GM23248 (cell line): ENCODE measurements at regions not wholly inside any gene's neighbourhood (a gene's known extent, or its start where the extent isn't known, plus 50 kb on each side); places are given as distances from the start of the nearest gene placed in this dataset.

Source experiments
- DNase-seq: peaks from one replicate; pipeline ENCODE4 v3.0.0-alpha.2; 2015
- H2AFZ ChIP-seq: fragments of 200-600 bp; sonication (generic); 2 replicates; pipeline ENCODE4 v1.6.1; 2016; ENCODE audit warnings: antibody characterized with exemption
- H3F3A ChIP-seq: fragments of 200-600 bp; sonication (generic); 2 replicates; pipeline ENCODE4 v1.6.1; 2016; ENCODE audit warnings: mild to moderate bottlenecking, antibody characterized with exemption, mixed run types; ENCODE audit not compliant: insufficient read depth
- H3K27ac ChIP-seq: fragments of 200-600 bp; sonication (generic); 2 replicates; pipeline ENCODE4 v1.5.1; 2016; ENCODE audit warnings: mild to moderate bottlenecking
- H3K27me3 ChIP-seq: fragments of 200-600 bp; sonication (generic); replicated peaks from 2 replicates; pipeline ENCODE4 v1.6.1; 2016; ENCODE audit warnings: mild to moderate bottlenecking; ENCODE audit not compliant: insufficient read depth
- H3K36me3 ChIP-seq: fragments of 200-600 bp; sonication (generic); 2 replicates; pipeline ENCODE4 v1.6.1; 2016; ENCODE audit warnings: low read depth, mild to moderate bottlenecking
- H3K4me1 ChIP-seq: fragments of 200-600 bp; sonication (generic); 2 replicates; pipeline ENCODE4 v1.6.1; 2016; ENCODE audit warnings: mild to moderate bottlenecking; ENCODE audit not compliant: insufficient read depth
- H3K4me2 ChIP-seq: fragments of 200-600 bp; sonication (generic); one replicate; pipeline ENCODE4 v1.6.1; 2016; ENCODE audit warnings: mild to moderate bottlenecking; ENCODE audit not compliant: unreplicated experiment
- H3K4me3 ChIP-seq: fragments of 200-600 bp; sonication (generic); 2 replicates; pipeline ENCODE4 v1.5.1; 2016; ENCODE audit warnings: mild to moderate bottlenecking
- H3K79me2 ChIP-seq: fragments of 200-600 bp; sonication (generic); 2 replicates; pipeline ENCODE4 v1.6.1; 2016; ENCODE audit warnings: mild to moderate bottlenecking; ENCODE audit not compliant: insufficient read depth
- H3K9ac ChIP-seq: fragments of 200-600 bp; sonication (generic); 2 replicates; pipeline ENCODE4 v1.6.1; 2016; ENCODE audit warnings: mild to moderate bottlenecking
- H3K9me2 ChIP-seq: fragments of 200-600 bp; sonication (generic); 2 replicates; pipeline ENCODE4 v1.6.1; 2016; ENCODE audit warnings: mixed run types, mild to moderate bottlenecking, moderate library complexity; ENCODE audit not compliant: insufficient read depth
- H3K9me3 ChIP-seq: fragments of 200-600 bp; sonication (generic); one replicate; pipeline ENCODE4 v1.6.1; 2017; ENCODE audit warnings: low read depth
- H4K20me1 ChIP-seq: fragments of 200-600 bp; sonication (generic); 2 replicates; pipeline ENCODE4 v1.6.0; 2016; ENCODE audit not compliant: insufficient read depth
- EZH2 ChIP-seq: fragments of 200-600 bp; sonication (generic); IDR thresholded peaks from 2 replicates; pipeline ENCODE4 v1.6.1; 2018; ENCODE audit warnings: antibody characterized with exemption, mild to moderate bottlenecking; ENCODE audit not compliant: insufficient read depth, poor library complexity, severe bottlenecking
- EZH2phosphoT487 ChIP-seq: fragments of 200-600 bp; sonication (generic); IDR thresholded peaks from 2 replicates; pipeline ENCODE4 v1.6.1; 2018; ENCODE audit warnings: antibody characterized with exemption, moderate library complexity, mild to moderate bottlenecking, low read depth; ENCODE audit not compliant: insufficient read depth
- WGBS, 2 experiments: methylation state at CpG; one replicate each; pipeline ENCODE4 v1.1.6; 2015 to 2017; ENCODE audit warnings: low lambda C conversion rate in 2 of 2, low coverage in 1 of 2; ENCODE audit errors: missing lambda C conversion rate in 2 of 2; 5-methylcytosine and 5-hydroxymethylcytosine counted together
- in situ Hi-C: fragments of 300-500 bp; cut with MboI; formaldehyde crosslinking; loops from 2 replicates; pipeline ENCODE4 v1.15.0; 2020

GRCh38 chr9:84153885-84154284, 173.3 kb downstream of the RMI1 start:
- Histone ChIP-seq H3K27ac (peak overlapping the region; percentile 58), H3K9me2 (no peaks in the 10 kb centered on the region), H4K20me1 (no peaks in the 10 kb centered on the region), H3K4me2 (peak overlapping the region; percentile 66), H3K27me3 (no peaks in the 10 kb centered on the region), H3K36me3 (no peaks in the 10 kb centered on the region), H3K79me2 (no peaks in the 10 kb centered on the region), H3K4me3 (0 out of 2 replicates have a peak overlapping the region, but pooled peaks have one; percentile 9), H3F3A (peaks cover 19% of the 10 kb centered on the region), H3K9ac (no peak overlapping the region), H2AFZ (peak overlapping the region; percentile 31), H3K9me3 (no peaks in the 10 kb centered on the region), H3K4me1 (peaks cover 21% of the 10 kb centered on the region)
- WGBS, 2 experiments = 86 to 100% methylated on average over 1 of the region's 1 CpG
- TF ChIP-seq EZH2phosphoT487 = no peak
- no peak for TF ChIP-seq EZH2
- in situ Hi-C loops = no loop called here
- DNase-seq = peak; percentile 28

DNA sequence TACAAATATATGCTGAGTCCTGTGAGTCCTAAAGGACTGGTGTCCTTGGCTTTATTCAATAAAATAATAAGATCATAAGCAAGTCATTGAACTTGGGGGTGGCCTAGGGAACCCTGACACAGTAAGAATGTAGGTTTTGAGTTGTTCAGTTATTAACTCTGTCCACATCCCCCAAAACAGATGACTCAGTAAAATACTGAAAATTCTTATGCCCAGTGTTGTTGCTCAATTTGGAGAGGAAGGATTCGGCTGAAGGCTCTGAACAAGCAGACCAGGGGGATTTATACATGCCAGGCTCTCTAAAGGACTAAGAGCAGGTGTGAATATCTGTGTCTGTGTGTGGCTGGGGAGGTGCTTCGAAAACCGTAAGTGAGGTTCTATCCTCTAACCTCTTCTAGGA, 173.7 kb downstream of the RMI1 start:
- Histone ChIP-seq H3K27me3 (no peaks in the 10 kb centered on the region), H3K4me1 (peaks cover 21% of the 10 kb centered on the region), H3K36me3 (no peaks in the 10 kb centered on the region), H2AFZ (peak overlapping the region; percentile 31), H3K4me3 (0 out of 2 replicates have a peak overlapping the region, but pooled peaks have one; percentile 9), H3K9me3 (no peaks in the 10 kb centered on the region), H3K27ac (peak overlapping the region; percentile 58), H4K20me1 (no peaks in the 10 kb centered on the region), H3K9ac (no peak overlapping the region), H3K9me2 (no peaks in the 10 kb centered on the region), H3F3A (peaks cover 19% of the 10 kb centered on the region), H3K79me2 (no peaks in the 10 kb centered on the region), H3K4me2 (peak overlapping the region; percentile 66)
- DNase-seq = peak; percentile 78
- 67% methylated on average over 3 of the region's 3 CpGs for WGBS, 2 experiments
- in situ Hi-C loops = no loop called here
- TF ChIP-seq EZH2 = no peak
- no peak for TF ChIP-seq EZH2phosphoT487

DNA sequence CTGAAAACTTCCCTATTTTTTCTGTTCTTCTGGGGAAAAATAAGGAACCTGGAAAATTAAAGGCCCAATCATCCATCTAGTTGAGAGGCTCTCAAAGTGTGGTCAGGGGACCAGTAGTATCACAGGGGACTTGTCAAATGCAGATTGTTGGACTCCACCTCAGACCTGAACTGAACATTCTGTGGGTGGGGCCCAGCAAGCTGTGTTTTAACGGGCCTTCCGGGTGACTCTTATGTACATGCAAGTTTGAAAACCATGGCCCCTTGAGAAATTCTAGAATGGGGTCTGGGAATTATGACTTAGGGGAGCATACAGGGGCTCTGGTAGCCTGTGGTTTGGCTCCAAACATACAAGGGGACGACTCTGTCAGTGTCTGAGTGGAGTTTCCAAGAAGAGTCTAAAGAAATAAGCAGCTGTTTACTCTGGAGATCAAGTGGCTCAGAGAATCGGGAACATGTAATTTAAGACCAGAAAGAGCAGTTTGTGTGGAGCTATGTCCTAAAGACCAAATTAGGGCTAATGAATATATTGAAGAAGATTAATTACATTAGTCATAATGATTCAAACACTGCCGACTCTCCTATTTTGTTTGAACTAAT, 177.4 kb downstream of the SLC28A3 start:
- Histone ChIP-seq H3K4me3 (no peak overlapping the region), H3K27ac (no peak overlapping the region), H3K36me3 (no peaks in the 10 kb centered on the region), H3K27me3 (no peaks in the 10 kb centered on the region), H3K9me3 (no peaks in the 10 kb centered on the region), H3F3A (no peaks in the 10 kb centered on the region), H3K4me2 (no peak overlapping the region), H3K79me2 (no peaks in the 10 kb centered on the region), H2AFZ (peak overlapping the region; percentile 53; the same call in 1 of the 2 replicates), H3K4me1 (no peaks in the 10 kb centered on the region), H3K9me2 (no peaks in the 10 kb centered on the region), H4K20me1 (no peaks in the 10 kb centered on the region), H3K9ac (no peak overlapping the region)
- WGBS, 2 experiments = 47 to 49% methylated on average over 5 of the region's 5 CpGs
- TF ChIP-seq EZH2phosphoT487 = no peak
- TF ChIP-seq EZH2 = no peak
- DNase-seq = no peak
- in situ Hi-C loops = no loop called here

DNA sequence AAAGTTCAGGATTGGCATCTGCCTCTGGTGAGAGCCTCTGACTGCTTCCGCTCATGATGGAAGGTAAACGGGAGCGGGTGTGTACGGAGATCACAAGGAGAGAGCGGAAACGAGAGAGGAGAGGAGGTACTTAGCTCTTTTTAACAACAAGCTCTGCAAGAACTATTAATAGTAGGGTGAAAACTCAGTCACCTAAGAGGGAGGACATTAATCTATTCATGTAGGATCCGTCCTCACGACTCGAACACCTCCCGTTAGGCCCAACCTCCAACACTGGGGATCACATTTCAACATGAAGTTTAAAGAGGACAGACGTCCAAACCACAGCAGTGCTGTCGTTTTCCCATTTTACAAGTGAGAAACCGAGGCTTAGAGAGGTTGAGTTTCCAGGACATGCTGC, 173.7 kb downstream of the SLC28A3 start:
- Histone ChIP-seq H4K20me1 (no peaks in the 10 kb centered on the region), H3K4me2 (no peak overlapping the region), H3K4me3 (no peak overlapping the region), H3F3A (peaks cover 27% of the 10 kb centered on the region), H3K9me2 (no peaks in the 10 kb centered on the region), H3K9me3 (no peaks in the 10 kb centered on the region), H3K27me3 (no peaks in the 10 kb centered on the region), H3K4me1 (peaks cover 24% of the 10 kb centered on the region), H3K9ac (no peak overlapping the region), H3K27ac (no peak overlapping the region), H2AFZ (no peak overlapping the region), H3K79me2 (no peaks in the 10 kb centered on the region), H3K36me3 (no peaks in the 10 kb centered on the region)
- in situ Hi-C loops = no loop called here
- no peak for DNase-seq
- no peak for TF ChIP-seq EZH2
- WGBS, 2 experiments = 80% methylated on average over 13 of the region's 13 CpGs

- H3K4me1 ChIP-seq = peaks cover 26% of the 10 kb centered on the region
- in situ Hi-C loops = no loop called here
- H3K9me3 ChIP-seq = no peaks in the 10 kb centered on the region
- DNase-seq = peak; percentile 66
- peaks cover 32% of the 10 kb centered on the region for H3F3A ChIP-seq
- H3K9me2 ChIP-seq = no peaks in the 10 kb centered on the region
- peak overlapping the region; percentile 44 for H3K4me2 ChIP-seq
- H3K36me3 ChIP-seq = no peaks in the 10 kb centered on the region
- H2AFZ ChIP-seq = no peak overlapping the region
- no peak overlapping the region for H3K4me3 ChIP-seq
- no peaks in the 10 kb centered on the region for H3K79me2 ChIP-seq
- no peaks in the 10 kb centered on the region for H3K27me3 ChIP-seq
- H4K20me1 ChIP-seq = no peaks in the 10 kb centered on the region
- H3K9ac ChIP-seq = no peak overlapping the region
- H3K27ac ChIP-seq = peak overlapping the region; percentile 85
- no peak for TF ChIP-seq EZH2phosphoT487
- no peak for TF ChIP-seq EZH2
Measured at GRCh38 chr9:84169240-84169639, 171.3 kb downstream of the SLC28A3 start.
